ENCODE measurements at regions not wholly inside any gene's neighbourhood (a gene's known extent, or its start where the extent isn't known, plus 50 kb on each side); places are given as distances from the start of the nearest gene placed in this dataset.

- DNase-seq (peak in 1 of 2 donors; percentile 57), ATAC-seq (peak; percentile 53 to 94 (median 83))
- WGBS (ENCODE audit: insufficient coverage), result 66% methylated on average over 5 of the region's 5 CpGs
- Mint-ChIP-seq H3K9me3 (no peaks in the 10 kb centered on the region), H3K27me3 (ENCODE audit: low read depth in 2 of 2) (no peaks in the 10 kb centered on the region), H3K4me1 (peaks cover 13 to 17% of the 10 kb centered on the region in 2 donors), H3K4me3 (no peak overlapping the region), H3K36me3 (no peaks in the 10 kb centered on the region), H3K27ac (peak overlapping the region; percentile 37 to 81)
- no peak overlapping the region for H3K27ac ChIP-seq (ENCODE audit: low read length)
- no peaks in the 10 kb centered on the region for H3K9me3 ChIP-seq (ENCODE audit: control insufficient read depth, insufficient read depth, low read length)
- peaks cover 20% of the 10 kb centered on the region for H3K4me1 ChIP-seq (ENCODE audit: control insufficient read depth, insufficient read depth, low read length)
- no peaks in the 10 kb centered on the region for H3K36me3 ChIP-seq (ENCODE audit: control insufficient read depth, insufficient read depth, low read length)
- no peaks in the 10 kb centered on the region for H3K27me3 ChIP-seq (ENCODE audit: control insufficient read depth, insufficient read depth, low read length)
- TF ChIP-seq CTCF (IDR thresholded peaks at IDR 0.05), result no peak
- H3K4me3 ChIP-seq (ENCODE audit: low read length), result no peak overlapping the region
- intact Hi-C loops (cut with micrococcal nuclease), result loop anchor here (10.0 kb wide), 1 partner anchor 927 kb away; no protein-coding TSS in a partner anchor
Observed at GRCh38 chr5:68441309-68442073, 225.9 kb downstream of the PIK3R1 start.

- 91% methylated on average over 4 of the region's 4 CpGs for WGBS (ENCODE audit: insufficient coverage)
- no peak overlapping the region for H3K27ac Mint-ChIP-seq
Observed at GRCh38 chr5:68443091-68443490, 227.5 kb downstream of the PIK3R1 start.

GRCh38 chr5:68444048-68444447 is 228.5 kb downstream of the PIK3R1 start:
- ATAC-seq (no peak), DNase-seq (no peak)
- no peaks in the 10 kb centered on the region for H3K36me3 ChIP-seq (ENCODE audit: control insufficient read depth, insufficient read depth, low read length)
- H3K9me3 ChIP-seq (ENCODE audit: control insufficient read depth, insufficient read depth, low read length), result no peaks in the 10 kb centered on the region
- no peaks in the 10 kb centered on the region for H3K36me3 Mint-ChIP-seq
- intact Hi-C loops (cut with micrococcal nuclease), result loop anchor here (10.0 kb wide), 1 partner anchor 929 kb away; no protein-coding TSS in a partner anchor
- H3K9me3 Mint-ChIP-seq, result no peaks in the 10 kb centered on the region
- WGBS (ENCODE audit: insufficient coverage), result 100% methylated on average over 1 of the region's 1 CpG
- no peaks in the 10 kb centered on the region for H3K27me3 ChIP-seq (ENCODE audit: control insufficient read depth, insufficient read depth, low read length)
- peaks cover 26% of the 10 kb centered on the region for H3K4me1 ChIP-seq (ENCODE audit: control insufficient read depth, insufficient read depth, low read length)
- H3K27ac ChIP-seq (ENCODE audit: low read length), result no peak overlapping the region
- H3K27me3 Mint-ChIP-seq (ENCODE audit: low read depth in 2 of 2), result no peaks in the 10 kb centered on the region
- H3K4me3 Mint-ChIP-seq, result no peak overlapping the region
- H3K4me3 ChIP-seq (ENCODE audit: low read length), result no peak overlapping the region
- H3K4me1 Mint-ChIP-seq, result peaks cover 19 to 24% of the 10 kb centered on the region in 2 donors
- H3K27ac Mint-ChIP-seq, result no peak overlapping the region
- no peak for TF ChIP-seq CTCF (IDR thresholded peaks at IDR 0.05)

More at GRCh38 chr5:68443091-68443490, 227.5 kb downstream of the PIK3R1 start:
- Mint-ChIP-seq H3K4me3 (no peak overlapping the region), H3K36me3 (no peaks in the 10 kb centered on the region), H3K4me1 (peaks cover 19 to 24% of the 10 kb centered on the region in 2 donors), H3K27me3 (ENCODE audit: low read depth in 2 of 2) (no peaks in the 10 kb centered on the region), H3K9me3 (no peaks in the 10 kb centered on the region)
- Histone ChIP-seq H3K27ac (ENCODE audit: low read length) (no peak overlapping the region), H3K4me1 (ENCODE audit: control insufficient read depth, insufficient read depth, low read length) (peaks cover 22% of the 10 kb centered on the region), H3K36me3 (ENCODE audit: control insufficient read depth, insufficient read depth, low read length) (no peaks in the 10 kb centered on the region), H3K9me3 (ENCODE audit: control insufficient read depth, insufficient read depth, low read length) (no peaks in the 10 kb centered on the region), H3K27me3 (ENCODE audit: control insufficient read depth, insufficient read depth, low read length) (no peaks in the 10 kb centered on the region), H3K4me3 (ENCODE audit: low read length) (no peak overlapping the region)
- no peak for TF ChIP-seq CTCF (IDR thresholded peaks at IDR 0.05)
- ATAC-seq (no peak), DNase-seq (no peak)
- intact Hi-C loops (cut with micrococcal nuclease), result loop anchor here (10.0 kb wide), 1 partner anchor 928 kb away; no protein-coding TSS in a partner anchor
